SHP77 (cell line): ENCODE measurements at regions not wholly inside any gene's neighbourhood (a gene's known extent, or its start where the extent isn't known, plus 50 kb on each side); places are given as distances from the start of the nearest gene placed in this dataset.

Source experiments
- DNase-seq, 2 experiments: peaks; one replicate each; lab custom pipeline; 2025; lab: John Stamatoyannopoulos, UW

DNA sequence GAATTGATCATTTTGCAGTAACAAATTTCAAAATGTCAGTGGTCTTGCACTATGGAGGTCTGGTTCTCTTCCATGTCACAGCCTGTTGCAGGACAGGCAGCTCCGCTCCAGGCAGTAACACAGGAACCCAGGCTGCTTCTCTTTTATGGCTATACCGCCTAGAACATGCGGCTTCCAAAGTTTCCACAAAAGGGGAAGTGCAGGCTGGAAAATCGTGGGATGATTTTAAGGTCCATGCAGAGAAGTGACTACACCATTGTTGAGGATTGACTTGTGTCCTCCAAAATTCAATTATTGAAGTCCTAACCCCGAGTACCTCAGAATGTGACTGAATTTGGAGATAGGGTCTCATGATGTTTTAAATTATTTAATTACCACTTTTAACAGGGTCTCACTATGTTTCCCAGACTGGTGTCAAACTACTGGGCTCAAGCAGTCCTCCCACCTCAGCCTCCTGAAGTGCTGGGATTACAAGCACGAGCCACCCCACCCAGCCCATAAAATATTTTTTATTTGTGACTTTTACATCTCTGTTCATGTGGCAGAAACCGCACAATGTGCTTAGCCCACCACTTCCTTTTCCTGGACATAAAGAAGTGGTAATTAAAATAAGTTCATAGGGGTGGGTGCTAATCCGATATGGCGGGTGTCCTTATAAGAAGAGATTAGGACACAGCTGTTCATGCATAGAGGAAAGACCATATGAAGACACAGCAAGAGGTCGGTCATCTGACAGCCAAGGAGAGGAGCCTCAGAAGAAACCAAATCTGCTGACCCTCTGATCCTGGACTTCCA is 279.2 kb upstream of the RPL38 start:
- no peak for DNase-seq

DNA sequence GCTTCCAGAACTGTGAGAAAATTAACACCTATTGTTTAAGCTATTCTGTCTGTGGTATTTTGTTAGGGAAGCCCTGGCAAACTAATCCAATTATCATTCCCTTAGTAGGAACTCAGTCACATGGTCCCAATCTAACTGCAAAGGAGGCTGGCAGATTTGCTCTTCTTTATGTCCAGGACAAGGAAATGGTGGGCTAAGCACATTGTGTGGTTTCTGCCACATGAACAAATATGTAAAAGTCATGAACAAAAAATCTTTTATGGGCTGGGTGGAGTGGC is 278.6 kb upstream of the RPL38 start:
- DNase-seq: no peak

DNA sequence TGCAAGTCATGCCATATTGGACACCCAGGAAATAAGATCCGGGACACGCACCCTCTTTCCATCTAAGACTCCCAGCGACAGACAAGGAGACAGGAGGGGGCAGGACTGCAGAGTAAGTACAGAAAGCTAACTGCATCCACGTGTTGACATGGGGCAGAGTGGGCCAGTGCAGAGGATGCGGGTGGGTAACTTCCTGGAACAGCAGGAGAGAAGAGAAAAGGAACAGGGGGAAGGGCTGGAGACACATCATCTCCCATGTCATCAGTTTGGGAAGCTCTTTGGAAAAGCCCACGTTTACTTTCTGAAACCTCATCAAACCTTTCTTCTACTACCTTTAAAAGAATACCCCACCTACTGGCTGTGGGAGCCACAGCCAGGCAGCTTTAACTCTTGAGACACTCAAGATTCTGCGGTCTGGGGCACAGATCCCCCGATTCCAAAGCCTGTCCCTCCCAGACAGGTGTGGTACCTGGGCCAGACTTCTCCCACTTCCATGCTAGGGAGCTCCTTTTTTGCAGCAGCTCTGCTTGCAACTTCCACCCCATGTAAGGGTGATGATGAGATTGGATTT is 273.5 kb upstream of the RPL38 start:
- no peak for DNase-seq

DNA sequence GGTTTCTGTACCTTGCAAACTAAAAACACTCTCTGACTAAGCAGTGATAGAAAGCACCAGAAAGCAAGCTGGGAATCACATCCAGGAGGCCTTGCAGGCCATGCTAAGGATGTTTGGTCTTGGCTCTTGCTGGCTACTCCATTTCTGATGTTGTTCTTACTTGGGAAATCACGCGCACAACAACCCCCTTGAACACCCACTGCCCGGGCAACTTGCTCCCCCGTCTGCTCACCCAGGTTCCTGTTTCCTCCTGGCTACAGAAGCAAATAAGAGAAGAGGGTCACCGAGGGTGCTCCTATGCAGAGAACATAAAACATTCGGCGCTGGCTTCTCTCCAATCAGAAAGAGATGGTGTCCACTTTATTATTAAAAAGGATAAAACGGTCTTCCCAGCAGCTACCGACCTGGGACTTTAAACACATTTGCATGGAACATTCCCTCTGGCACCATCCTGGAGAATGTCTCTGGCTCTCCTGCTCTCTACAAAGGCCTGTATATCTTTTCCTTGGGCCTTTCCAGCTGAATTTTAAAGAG is 271.2 kb upstream of the RPL38 start:
- no peak for DNase-seq

DNA sequence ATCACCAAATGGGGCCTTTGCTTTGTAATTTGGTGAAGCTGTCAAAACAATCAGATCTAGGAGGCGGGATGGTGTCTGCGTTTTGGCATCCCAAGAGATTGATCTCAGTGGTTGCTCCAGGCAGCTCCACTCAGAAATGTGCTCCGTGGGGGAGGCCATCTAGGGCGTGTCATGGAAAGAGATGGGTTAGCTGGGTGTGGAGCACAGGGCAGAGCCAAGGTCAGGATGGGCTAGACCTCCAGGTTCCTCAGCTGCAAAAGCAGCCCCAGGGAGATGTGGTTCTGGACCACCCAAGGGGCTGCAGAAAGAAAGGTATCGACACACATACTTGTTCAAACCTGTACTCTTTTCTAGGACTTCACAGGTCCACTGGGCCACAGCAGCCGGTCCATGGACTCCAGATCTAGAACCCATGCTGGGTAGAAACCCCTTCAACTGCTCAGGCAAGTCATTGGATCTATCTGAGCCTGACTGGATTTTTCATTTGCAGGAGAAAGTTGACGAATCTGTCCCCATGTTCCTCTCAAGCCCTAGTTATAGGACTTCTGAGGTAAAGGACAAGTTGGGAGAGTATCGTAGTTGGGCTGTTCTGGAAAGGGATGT is 270.2 kb upstream of the RPL38 start:
- no peak for DNase-seq

DNA sequence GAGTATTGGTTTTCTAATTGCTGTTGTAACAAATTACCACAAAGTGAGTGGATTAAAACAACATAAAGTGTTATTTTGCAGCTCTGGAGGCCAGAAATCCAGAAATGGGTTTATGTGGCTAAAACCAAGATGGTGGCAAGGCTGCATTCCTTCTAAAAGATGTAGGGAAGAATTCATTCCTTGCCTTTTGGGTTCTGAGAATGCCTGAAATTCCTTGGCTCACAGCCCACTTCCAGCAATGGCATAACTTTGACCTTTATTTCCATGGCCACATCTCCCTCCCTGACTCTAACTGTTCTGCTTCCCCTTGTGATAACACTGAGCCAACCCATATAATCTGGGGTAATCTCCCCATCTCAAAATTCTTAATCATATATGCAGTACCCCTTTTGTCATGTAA is 269.6 kb upstream of the RPL38 start:
- no peak for DNase-seq

DNA sequence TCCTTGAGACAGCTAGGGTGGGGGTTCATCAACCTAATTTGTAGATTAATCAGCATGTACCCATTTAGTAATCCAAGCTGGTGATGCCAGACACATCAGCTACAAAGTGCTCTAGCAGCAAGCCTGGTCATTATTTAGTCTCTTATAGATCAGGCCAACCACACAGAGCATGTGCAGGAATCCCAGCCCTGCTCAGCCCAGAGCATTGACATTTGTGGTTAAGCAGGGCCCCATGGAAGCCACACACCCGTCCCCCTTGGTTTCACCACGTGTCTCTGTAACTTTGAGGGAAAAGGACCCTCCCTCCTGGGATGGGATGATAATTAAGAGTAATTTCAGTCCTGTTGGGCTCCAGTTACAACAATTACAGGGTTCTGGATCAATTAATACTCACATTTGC is 268.8 kb upstream of the RPL38 start:
- DNase-seq: no peak

DNA sequence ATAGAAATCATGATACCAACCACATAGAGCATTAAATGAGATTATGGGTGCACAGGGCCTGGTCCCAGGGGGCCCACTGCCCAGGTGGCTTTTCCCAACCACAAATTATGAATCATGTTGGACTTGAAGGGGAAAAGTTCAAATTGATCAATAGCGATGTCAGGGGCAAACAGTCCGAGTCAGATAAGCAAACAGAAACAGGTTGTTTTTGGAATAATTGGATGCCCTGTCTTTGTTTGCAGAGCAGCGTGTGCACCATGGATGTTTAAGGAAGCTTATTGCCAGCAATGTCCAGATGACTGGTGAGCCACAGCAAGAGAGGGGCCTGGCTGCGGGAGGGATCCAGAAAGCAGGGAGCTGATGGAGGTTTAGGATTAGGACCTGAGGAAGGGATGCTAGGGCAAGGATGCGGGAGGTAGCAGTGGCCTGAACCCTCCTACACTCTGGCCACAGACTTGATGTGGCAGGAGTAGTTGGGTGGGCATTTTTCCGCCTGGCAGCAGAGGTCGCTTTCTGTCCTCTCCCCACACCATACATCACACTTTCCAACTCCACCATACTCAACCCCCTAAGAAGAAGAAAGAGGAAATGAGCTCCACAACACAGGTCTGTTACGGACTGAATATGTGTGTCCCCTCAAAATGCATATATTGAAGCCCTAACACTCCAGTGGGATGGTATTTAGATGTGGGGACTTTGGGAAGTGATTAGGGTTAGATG is 266.4 kb upstream of the RPL38 start:
- peak in 1 of 2 experiments; percentile 30 for DNase-seq

DNA sequence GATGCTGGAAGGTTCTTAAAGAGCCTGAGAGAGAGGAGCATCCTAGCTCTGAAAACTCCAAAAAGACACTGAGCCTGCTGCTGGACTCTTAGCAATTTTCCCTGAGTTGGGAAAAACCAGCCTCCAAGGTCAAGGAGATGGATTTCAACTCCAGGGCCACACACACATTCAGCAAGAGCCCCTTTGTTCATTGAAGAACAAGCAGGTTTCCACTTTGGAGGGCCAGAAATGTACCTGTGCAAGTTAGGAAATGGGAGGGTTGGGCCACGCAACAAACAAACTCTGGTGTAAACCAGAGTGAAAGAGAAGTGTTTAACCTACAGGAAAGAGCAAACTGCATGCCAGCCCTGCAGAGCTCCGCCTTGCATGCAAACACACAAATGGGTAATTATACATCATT is 264.8 kb upstream of the RPL38 start:
- no peak for DNase-seq

DNA sequence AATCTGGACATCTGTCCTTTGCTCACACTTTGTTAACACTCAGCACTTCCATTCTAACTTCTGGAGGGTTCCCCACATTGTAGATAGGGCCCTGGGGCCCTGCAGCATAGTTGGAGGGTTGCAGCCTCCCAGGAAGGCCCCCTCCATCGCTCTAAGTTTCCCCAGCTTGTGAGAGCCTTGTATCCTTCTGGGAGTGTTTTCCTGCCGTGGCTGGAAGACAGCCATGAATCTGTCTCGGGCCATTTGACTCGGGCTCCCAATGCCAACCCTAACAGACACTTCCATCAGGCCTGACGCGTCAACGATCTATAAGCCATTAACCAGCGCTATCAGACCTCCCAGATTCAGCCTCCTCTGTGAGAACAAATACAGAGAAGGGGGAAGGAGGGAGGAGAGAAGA is 263.7 kb upstream of the RPL38 start:
- no peak for DNase-seq

DNA sequence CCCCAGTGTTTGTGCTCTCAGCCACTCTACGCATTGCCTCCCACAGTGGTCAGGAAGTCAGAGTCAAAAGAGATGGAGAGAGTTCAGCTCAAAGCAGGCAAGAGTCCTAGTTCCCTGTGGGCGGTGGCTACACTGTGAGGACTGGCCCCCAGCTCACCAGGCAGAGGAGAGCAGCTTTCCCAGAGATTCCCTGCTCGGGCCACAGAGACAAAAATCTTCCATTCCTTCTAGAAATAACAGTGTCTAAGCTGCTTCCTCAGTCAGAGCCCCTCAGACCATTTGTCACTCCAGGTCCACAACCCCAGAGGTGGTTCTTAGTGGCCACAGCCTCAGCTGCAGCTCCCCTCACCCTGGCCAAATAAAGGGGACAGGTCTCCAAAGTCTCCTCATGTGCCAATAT is 263.0 kb upstream of the RPL38 start:
- no peak for DNase-seq

DNA sequence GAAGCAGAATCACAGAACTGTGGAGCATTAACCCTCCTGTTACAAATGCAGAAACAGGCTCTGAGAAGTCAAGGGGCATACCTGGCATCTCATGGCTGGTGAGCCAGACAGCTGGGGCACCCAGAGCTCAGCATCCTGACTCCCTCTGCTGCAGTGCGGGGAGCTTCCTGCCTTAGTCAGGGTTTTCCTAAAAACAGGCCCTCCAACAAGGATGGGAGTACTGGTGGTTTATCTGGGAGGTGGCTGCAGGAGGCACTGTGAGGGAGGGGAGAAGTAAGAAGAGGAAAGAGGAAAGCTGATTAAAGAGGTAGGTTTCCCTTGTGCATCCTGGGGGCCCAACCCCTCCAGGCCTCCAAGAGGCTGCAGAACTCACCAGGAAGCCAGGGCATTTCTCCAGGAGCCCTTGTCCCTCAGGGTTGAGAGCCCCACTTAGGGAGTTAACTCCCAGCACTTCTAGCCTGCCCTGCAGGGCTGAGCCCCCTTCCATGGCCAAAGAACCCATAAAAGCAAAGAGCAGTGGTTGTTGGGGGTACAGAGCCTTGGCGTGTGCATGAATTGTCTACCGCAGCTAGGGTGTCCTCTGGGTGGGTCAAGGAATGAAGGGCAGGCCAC is 261.5 kb upstream of the RPL38 start:
- DNase-seq: no peak

DNA sequence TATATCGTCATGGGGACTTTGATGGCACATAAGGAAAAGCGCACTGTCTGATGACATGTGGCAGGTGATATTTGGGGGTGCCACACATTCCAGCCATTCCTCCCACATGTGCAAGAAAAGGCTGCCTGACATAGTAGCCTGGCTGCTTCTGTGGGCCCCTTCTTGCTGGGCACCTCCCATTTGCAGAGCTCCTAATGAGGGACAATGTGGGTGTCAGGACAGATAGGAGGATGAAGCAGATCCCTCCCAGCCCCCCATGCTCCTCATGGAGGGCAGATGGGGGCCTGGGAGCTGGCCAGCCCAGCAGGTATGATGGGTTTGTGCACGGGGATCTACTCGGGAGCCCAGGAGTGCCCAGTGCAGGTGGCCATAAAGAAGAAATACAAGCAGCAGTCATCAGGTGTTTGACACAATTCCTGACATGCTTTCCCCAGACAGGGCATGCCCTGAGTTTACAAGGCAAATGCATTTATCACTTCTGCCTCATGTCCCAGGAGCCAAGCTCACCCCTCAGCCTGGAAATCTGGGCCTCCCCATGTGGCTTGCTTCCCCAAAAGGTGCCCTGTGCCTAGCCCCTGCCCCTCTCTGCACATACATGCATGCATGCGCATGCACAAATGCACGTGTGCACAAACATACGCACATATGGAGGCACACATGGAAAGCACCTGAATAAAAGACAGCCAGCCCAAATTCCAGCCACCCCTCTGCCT is 260.6 kb upstream of the RPL38 start:
- DNase-seq: no peak

DNA sequence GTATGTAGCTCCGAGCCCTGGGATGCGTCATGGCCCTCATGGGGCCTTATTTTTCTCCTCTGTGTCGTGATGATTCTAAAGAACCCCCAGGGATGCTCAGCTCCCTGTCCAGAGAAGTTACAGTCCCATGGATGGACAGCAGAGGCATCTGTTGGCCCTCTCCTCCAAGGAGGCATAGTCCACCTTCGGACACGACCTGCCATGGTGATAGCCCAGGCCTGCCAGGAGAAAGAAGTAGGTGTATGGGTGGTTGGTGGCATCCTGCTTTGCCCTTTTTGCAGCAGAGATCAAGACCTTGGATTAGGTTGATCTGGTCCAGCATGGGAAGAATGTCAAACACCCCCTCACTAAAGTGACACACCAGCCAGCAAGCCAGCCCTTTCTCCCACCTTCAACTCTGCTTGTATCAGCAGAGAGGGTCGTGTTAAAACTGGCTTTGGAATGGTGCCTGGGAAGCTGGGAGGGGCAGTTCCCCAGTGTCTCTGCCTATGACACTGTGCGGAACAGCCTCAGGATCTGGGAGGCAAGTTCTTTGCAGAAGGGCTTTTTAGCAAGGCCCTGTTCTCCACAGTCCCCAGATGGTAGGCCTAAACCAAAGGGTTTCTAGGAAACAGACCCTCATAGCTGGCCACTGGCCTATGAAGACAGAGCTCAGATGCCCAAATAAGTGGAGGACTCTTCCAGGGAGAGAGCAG is 259.9 kb upstream of the RPL38 start:
- no peak for DNase-seq

DNA sequence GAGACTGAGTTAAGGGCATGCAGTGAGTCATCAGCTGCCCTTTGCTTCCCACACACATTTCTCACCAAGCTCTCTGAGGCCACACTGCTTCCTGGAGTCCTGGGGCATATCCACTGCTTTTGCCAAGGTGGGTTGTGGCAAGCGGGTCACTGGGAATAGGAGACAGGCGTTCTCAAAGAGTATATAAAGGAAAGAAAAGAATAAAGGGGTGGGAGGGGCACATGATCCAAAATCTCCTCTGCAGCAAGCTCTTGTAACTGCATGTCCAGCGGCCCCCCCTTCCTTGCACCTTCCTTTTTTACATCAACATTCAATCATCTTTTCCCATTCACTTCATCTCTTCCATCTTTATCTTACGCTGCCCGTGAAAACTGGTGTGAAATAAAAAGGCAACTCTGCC is 259.1 kb upstream of the RPL38 start:
- no peak for DNase-seq

DNA sequence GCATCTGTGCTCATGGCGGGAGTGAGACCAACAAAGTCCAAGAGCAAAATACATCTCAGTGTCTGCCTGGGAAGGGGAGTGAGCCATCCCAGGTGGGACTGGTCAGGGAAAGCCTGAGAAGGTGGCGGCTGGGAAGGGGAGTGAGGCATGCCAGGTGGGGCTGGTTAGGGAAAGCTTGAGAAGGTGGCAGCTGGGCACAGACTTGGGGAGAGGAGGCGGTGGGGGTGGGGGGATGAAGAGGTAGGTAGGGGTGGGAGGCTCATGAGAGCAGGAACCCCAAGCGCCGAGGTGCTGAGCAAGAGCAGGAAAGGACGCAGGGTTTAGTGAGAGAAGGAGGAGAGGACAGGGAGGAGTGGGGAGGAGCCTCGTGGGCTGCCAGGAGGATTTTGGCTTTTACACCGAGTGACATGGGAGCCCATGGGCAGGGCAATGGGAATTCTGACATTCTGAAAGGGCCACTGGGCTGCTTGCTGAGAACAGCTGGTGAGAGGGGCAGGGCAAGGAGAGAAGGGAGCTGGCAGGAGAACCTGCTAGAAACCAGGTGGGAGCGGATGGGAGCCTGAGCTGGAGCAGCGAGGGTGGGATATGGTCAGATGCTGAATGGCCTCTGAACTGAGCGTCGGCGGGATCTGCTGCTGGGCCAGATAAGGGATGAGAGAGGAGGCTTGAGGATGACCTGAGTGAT is 256.1 kb upstream of the RPL38 start:
- no peak for DNase-seq

DNA sequence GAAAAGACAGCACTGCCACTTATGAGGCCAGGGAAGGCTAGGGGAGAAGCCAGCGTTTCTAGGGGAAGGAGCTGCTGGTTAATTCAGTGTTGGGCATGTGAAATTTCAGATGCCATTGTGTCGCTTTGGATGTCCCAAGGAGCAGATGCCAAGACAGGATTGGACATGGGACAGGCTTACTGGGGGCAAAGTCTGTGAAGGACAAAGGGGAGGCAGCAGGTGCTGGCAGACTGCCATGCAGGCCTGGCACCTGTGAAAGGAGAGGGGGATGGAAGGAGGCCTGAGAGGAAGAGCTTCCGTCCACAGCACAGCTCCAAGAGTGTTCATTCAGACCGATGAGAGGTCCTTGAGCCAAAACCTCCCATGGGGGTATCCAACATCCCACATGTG is 255.5 kb upstream of the RPL38 start:
- peak; percentile 36 to 39 for DNase-seq

DNA sequence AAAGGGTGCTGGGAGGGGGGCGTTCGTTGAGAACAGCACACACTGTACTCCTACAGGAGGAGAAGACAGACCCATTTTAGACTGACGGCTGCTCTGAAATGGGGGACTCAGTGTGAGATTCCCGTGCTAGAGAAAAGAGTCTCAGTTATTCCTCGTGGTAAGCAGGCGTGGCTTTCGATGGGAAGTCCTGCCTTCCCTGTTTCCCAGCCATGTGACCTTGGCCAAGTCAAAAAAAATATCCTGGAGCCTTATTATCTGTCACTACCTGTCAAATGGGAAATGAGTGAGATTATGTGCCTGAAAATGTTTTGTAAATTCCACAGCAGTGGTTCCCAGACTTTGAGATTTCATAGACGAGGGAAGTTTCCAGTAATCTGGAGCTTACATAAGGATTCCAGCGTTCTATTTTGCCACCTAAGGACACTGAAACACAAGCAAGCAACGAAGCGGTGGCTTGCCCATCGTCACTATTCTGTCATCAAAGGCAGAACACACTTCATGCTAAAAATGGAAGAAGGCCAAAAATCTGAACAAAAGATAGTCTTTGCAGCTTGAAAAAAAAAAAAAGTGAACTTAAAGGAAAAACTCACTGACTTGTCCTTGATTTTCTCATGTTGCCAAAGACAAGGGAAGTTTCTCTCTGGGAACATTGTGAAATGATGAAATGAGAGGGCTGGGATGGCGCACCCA is 253.4 kb upstream of the RPL38 start:
- no peak for DNase-seq

DNA sequence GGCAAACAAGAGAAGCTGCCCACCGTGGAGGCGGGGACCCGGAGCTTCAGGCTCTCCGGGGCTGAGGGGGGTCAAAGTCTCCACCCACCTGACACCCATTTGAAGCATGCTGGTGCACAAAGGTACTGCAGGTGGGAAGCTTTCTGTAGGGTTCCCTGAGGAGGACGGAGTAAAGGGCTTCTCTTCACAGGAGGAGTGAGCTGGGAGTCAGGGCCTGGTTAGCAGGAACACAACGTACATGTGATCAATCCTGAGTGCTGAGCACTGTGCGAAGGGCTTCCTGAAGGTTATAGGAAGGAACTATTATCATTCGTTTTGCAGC is 252.9 kb upstream of the RPL38 start:
- DNase-seq: no peak

DNA sequence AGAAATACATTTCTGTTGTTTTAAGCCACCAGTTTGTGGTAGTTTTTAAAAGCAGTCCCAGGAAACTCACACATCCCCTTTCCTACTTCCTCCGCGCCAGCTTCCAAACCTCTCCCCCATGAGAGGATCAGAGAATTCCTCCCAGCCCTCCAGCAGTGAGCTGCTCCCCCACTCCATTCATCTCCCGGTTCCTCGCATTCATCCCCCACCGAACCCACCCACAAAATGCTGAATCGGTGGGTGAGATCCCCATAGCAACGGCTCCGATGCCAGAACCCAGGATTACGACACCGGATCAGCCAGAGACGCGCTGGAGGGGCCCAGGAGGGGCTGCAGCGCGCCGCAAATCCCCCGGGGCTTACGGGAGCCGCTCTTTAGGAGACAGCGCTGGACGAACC is 251.4 kb upstream of the RPL38 start:
- no peak for DNase-seq
